H9 (cell line): ENCODE measurements at regions not wholly inside any gene's neighbourhood (a gene's known extent, or its start where the extent isn't known, plus 50 kb on each side); places are given as distances from the start of the nearest gene placed in this dataset.

Source experiments
- DNase-seq: peaks from one replicate; pipeline ENCODE4 v3.0.0-alpha.2; 2017
- H2AFZ ChIP-seq: one replicate; pipeline ENCODE4 v1.6.1; 2013; ENCODE audit warnings: mild to moderate bottlenecking, low read length, control low read depth, moderate library complexity
- H2AK5ac ChIP-seq: 2 replicates; pipeline ENCODE4 v1.6.1; 2013; ENCODE audit warnings: low read length, control low read depth, mixed read lengths; ENCODE audit not compliant: insufficient read length
- H2BK120ac ChIP-seq: one replicate; pipeline ENCODE4 v1.6.1; 2013; ENCODE audit warnings: low read depth, mild to moderate bottlenecking, low read length, control low read depth, inconsistent platforms; ENCODE audit not compliant: poor library complexity, severe bottlenecking
- H2BK12ac ChIP-seq: 2 replicates; pipeline ENCODE4 v1.6.1; 2013; ENCODE audit warnings: low read length, control low read depth, mixed read lengths, low read depth; ENCODE audit not compliant: insufficient read length
- H2BK15ac ChIP-seq: 2 replicates; pipeline ENCODE4 v1.6.1; 2013; ENCODE audit warnings: low read depth, low read length, control low read depth
- H2BK20ac ChIP-seq: one replicate; pipeline ENCODE4 v1.6.1; 2013; ENCODE audit warnings: low read depth, mild to moderate bottlenecking, low read length, control low read depth, inconsistent platforms; ENCODE audit not compliant: poor library complexity, severe bottlenecking
- H2BK5ac ChIP-seq: 2 replicates; pipeline ENCODE4 v1.6.1; 2013; ENCODE audit warnings: low read length, control low read depth, mixed read lengths; ENCODE audit not compliant: insufficient read length
- H3K14ac ChIP-seq: 2 replicates; pipeline ENCODE4 v1.6.1; 2013; ENCODE audit warnings: low read length, control low read depth; ENCODE audit not compliant: insufficient read depth
- H3K18ac ChIP-seq: 2 replicates; pipeline ENCODE4 v1.6.1; 2013; ENCODE audit warnings: low read depth, mild to moderate bottlenecking, mixed read lengths, low read length, control low read depth; ENCODE audit not compliant: insufficient read length
- H3K23ac ChIP-seq: 2 replicates; pipeline ENCODE4 v1.6.1; 2013; ENCODE audit warnings: low read length, control low read depth, mixed read lengths, low read depth; ENCODE audit not compliant: insufficient read length
- H3K23me2 ChIP-seq: 2 replicates; pipeline ENCODE4 v1.6.1; 2013; ENCODE audit warnings: low read depth, mild to moderate bottlenecking, mixed read lengths, low read length, control low read depth; ENCODE audit not compliant: insufficient read length, poor library complexity, severe bottlenecking
- H3K27ac ChIP-seq: 2 replicates; pipeline ENCODE4 v1.5.1; 2013; ENCODE audit warnings: low read length, control low read depth, mixed read lengths, low read depth; ENCODE audit not compliant: insufficient read length
- H3K27me3 ChIP-seq: 2 replicates; pipeline ENCODE4 v1.6.1; 2013; ENCODE audit warnings: low read length, control low read depth, inconsistent platforms; ENCODE audit not compliant: insufficient read depth
- H3K4ac ChIP-seq: 2 replicates; pipeline ENCODE4 v1.6.1; 2013; ENCODE audit warnings: low read depth, mild to moderate bottlenecking, control low read depth, inconsistent platforms, low read length, moderate library complexity
- H3K4me1 ChIP-seq: 2 replicates; pipeline ENCODE4 v1.6.1; 2013; ENCODE audit warnings: low read length, control low read depth, inconsistent platforms; ENCODE audit not compliant: insufficient read depth
- H3K4me2 ChIP-seq: 2 replicates; pipeline ENCODE4 v1.6.1; 2013; ENCODE audit warnings: low read length, control low read depth, mixed read lengths; ENCODE audit not compliant: insufficient read length, insufficient read depth
- H3K56ac ChIP-seq: 2 replicates; pipeline ENCODE4 v1.6.1; 2013; ENCODE audit warnings: low read depth, mild to moderate bottlenecking, mixed read lengths, low read length, control low read depth; ENCODE audit not compliant: insufficient read length
- H3K79me1 ChIP-seq: 2 replicates; pipeline ENCODE4 v1.6.1; 2013; ENCODE audit warnings: low read depth, mild to moderate bottlenecking, moderate library complexity, low read length, control low read depth, inconsistent platforms; ENCODE audit not compliant: insufficient read depth, poor library complexity, severe bottlenecking
- H3K79me2 ChIP-seq: 2 replicates; pipeline ENCODE4 v1.6.1; 2013; ENCODE audit warnings: low read length, control low read depth, inconsistent platforms; ENCODE audit not compliant: insufficient read depth
- H3K9ac ChIP-seq: 2 replicates; pipeline ENCODE4 v1.6.1; 2013; ENCODE audit warnings: low read length, control low read depth, mixed read lengths; ENCODE audit not compliant: insufficient read length; ENCODE audit errors: extremely low read depth
- H3K9me3 ChIP-seq: one replicate; pipeline ENCODE4 v1.6.1; 2013; ENCODE audit warnings: low read depth, low read length, inconsistent platforms; ENCODE audit not compliant: control insufficient read depth
- H3T11ph ChIP-seq: one replicate; pipeline ENCODE4 v1.6.1; 2013; ENCODE audit warnings: mild to moderate bottlenecking, low read length, control low read depth, inconsistent platforms
- H4K20me1 ChIP-seq: one replicate; pipeline ENCODE4 v1.6.1; 2013; ENCODE audit not compliant: control insufficient read depth, insufficient read length, insufficient read depth
- H4K5ac ChIP-seq: 2 replicates; pipeline ENCODE4 v1.6.1; 2013; ENCODE audit warnings: low read depth, mild to moderate bottlenecking, mixed read lengths, low read length, control low read depth; ENCODE audit not compliant: insufficient read length
- H4K8ac ChIP-seq: replicated peaks from 2 replicates; pipeline ENCODE4 v1.6.1; 2013; ENCODE audit warnings: low read length, control low read depth, mixed read lengths, low read depth; ENCODE audit not compliant: insufficient read length
- H4K91ac ChIP-seq: 2 replicates; pipeline ENCODE4 v1.6.1; 2013; ENCODE audit warnings: low read depth, mild to moderate bottlenecking, moderate library complexity, mixed read lengths, low read length, control low read depth; ENCODE audit not compliant: insufficient read length
- H3K27ac Mint-ChIP-seq, 3 experiments: 2 replicates in 2 of 3; 3 replicates in 1 of 3; pipeline ENCODE4 v1.8.0; 2020 to 2021; ENCODE audit warnings: mixed read lengths in 3 of 3, mild to moderate bottlenecking in 1 of 3, moderate library complexity in 1 of 3
- H3K27me3 Mint-ChIP-seq: 2 replicates; pipeline ENCODE4 v1.8.0; 2021; ENCODE audit warnings: low read depth, mild to moderate bottlenecking, moderate library complexity, mixed read lengths
- H3K36me3 Mint-ChIP-seq, 3 experiments: 2 replicates in 2 of 3; 3 replicates in 1 of 3; pipeline ENCODE4 v1.8.0; 2020 to 2021; ENCODE audit warnings: low read depth in 3 of 3, mixed read lengths in 3 of 3; ENCODE audit not compliant: insufficient read depth in 1 of 3
- H3K4me1 Mint-ChIP-seq, 2 experiments: 2 replicates each; pipeline ENCODE4 v1.8.0; 2020; ENCODE audit warnings: mixed read lengths in 2 of 2
- H3K4me3 Mint-ChIP-seq, 2 experiments: 2 replicates in 1 of 2; 3 replicates in 1 of 2; pipeline ENCODE4 v1.8.0; 2020 to 2021; ENCODE audit warnings: mild to moderate bottlenecking in 2 of 2, mixed read lengths in 2 of 2, moderate library complexity in 1 of 2
- H3K9me3 Mint-ChIP-seq, 2 experiments: 2 replicates in 1 of 2; 3 replicates in 1 of 2; pipeline ENCODE4 v1.8.0; 2020; ENCODE audit warnings: mild to moderate bottlenecking in 2 of 2, mixed read lengths in 2 of 2, moderate library complexity in 1 of 2
- CTCF ChIP-seq: fragments of 200-600 bp; sonication (generic); conservative IDR thresholded peaks from 3 replicates; pipeline ENCODE4 v1.8.0; 2021; ENCODE audit warnings: antibody characterized with exemption, mild to moderate bottlenecking
- WGBS: extraction: QIAGEN DNeasy Blood & Tissue Kit; methylation state at CpG from one replicate; pipeline ENCODE4 v1.1.7; 2013; ENCODE audit warnings: missing lambda C conversion rate, low lambda C conversion rate, mixed read lengths; ENCODE audit not compliant: insufficient read length; ENCODE audit errors: extremely low coverage; 5-methylcytosine and 5-hydroxymethylcytosine counted together

GRCh38 chr2:121902616-121903015 lies 147.2 kb downstream of the TSN start:
- TF ChIP-seq CTCF = no peak
- H4K8ac ChIP-seq = no peak overlapping the region
- no peak for DNase-seq
- H3K18ac ChIP-seq = no peak overlapping the region
- H2BK120ac ChIP-seq = no peak overlapping the region
- no peak overlapping the region for H4K91ac ChIP-seq
- no peaks in the 10 kb centered on the region for H3K9me3 ChIP-seq
- no peak overlapping the region for H2BK12ac ChIP-seq
- H4K5ac ChIP-seq = no peak overlapping the region
- no peak overlapping the region for H2BK20ac ChIP-seq
- no peak overlapping the region for H3K23ac ChIP-seq
- no peak overlapping the region for H3K14ac ChIP-seq
- H4K20me1 ChIP-seq = no peaks in the 10 kb centered on the region
- H3K4me1 ChIP-seq = no peaks in the 10 kb centered on the region
- no peaks in the 10 kb centered on the region for H3K27me3 ChIP-seq
- no peaks in the 10 kb centered on the region for H3K9me3 Mint-ChIP-seq
- no peak overlapping the region for H3K27ac ChIP-seq
- H3K27ac Mint-ChIP-seq = peak overlapping the region in 1 of 3 experiments; percentile 88; a peak in 1 of 7 replicates
- H2AK5ac ChIP-seq = no peak overlapping the region
- 0 out of 4 replicates have a peak, but pooled peaks cover 0 to 2% of the 10 kb centered on the region in 2 experiments for H3K4me1 Mint-ChIP-seq
- no peak overlapping the region for H3K4me3 Mint-ChIP-seq
- H3K79me1 ChIP-seq = no peaks in the 10 kb centered on the region
- no CpG with 5 or more reads among the region's 13 CpGs for WGBS
- H3K4ac ChIP-seq = no peak overlapping the region
- peaks cover 15% of the 10 kb centered on the region for H3K27me3 Mint-ChIP-seq
- no peaks in the 10 kb centered on the region for H3K23me2 ChIP-seq
- no peak overlapping the region for H3T11ph ChIP-seq
- no peaks in the 10 kb centered on the region; a peak in 1 of 7 replicates for H3K36me3 Mint-ChIP-seq
- H2BK15ac ChIP-seq = no peak overlapping the region
- no peak overlapping the region for H2AFZ ChIP-seq
- H2BK5ac ChIP-seq = no peak overlapping the region
- no peak overlapping the region for H3K56ac ChIP-seq
- no peak overlapping the region for H3K9ac ChIP-seq
- H3K4me2 ChIP-seq = no peak overlapping the region
- no peaks in the 10 kb centered on the region for H3K79me2 ChIP-seq
